OCI-LY1 (cell line): ENCODE measurements at regions not wholly inside any gene's neighbourhood (a gene's known extent, or its start where the extent isn't known, plus 50 kb on each side); places are given as distances from the start of the nearest gene placed in this dataset.

Experiments used
- H2AFZ ChIP-seq: fragments of 200-600 bp; sonication (generic), shearing (Covaris generic); 2 replicates; pipeline ENCODE4 v1.6.0; 2014; ENCODE audit warnings: antibody characterized with exemption, mild to moderate bottlenecking, low read length
- H3F3A ChIP-seq: fragments of 200-600 bp; sonication (generic), shearing (Covaris generic); 2 replicates; pipeline ENCODE4 v1.6.0; 2014; ENCODE audit warnings: mild to moderate bottlenecking, antibody characterized with exemption, low read length, moderate library complexity; ENCODE audit not compliant: insufficient read depth
- H3K27ac ChIP-seq: fragments of 200-600 bp; sonication (generic); 2 replicates; pipeline ENCODE4 v1.5.1; 2014; ENCODE audit warnings: low read length, mixed run types, mild to moderate bottlenecking, low read depth; ENCODE audit not compliant: poor library complexity, severe bottlenecking
- H3K27me3 ChIP-seq: fragments of 200-600 bp; sonication (generic); 2 replicates; pipeline ENCODE4 v1.6.0; 2014; ENCODE audit warnings: antibody characterized with exemption, mild to moderate bottlenecking, low read length, moderate library complexity; ENCODE audit not compliant: insufficient read depth
- H3K36me3 ChIP-seq: fragments of 200-600 bp; sonication (generic); 2 replicates; pipeline ENCODE4 v1.6.1; 2014; ENCODE audit warnings: mild to moderate bottlenecking, antibody characterized with exemption, low read length, moderate library complexity, mixed read lengths; ENCODE audit not compliant: insufficient read depth
- H3K4me1 ChIP-seq: fragments of 200-600 bp; sonication (generic); 2 replicates; pipeline ENCODE4 v1.5.1; 2014; ENCODE audit warnings: mild to moderate bottlenecking, low read length, moderate library complexity; ENCODE audit not compliant: insufficient read depth, severe bottlenecking
- H3K4me2 ChIP-seq: fragments of 200-600 bp; sonication (generic), shearing (Covaris generic); 2 replicates; pipeline ENCODE4 v1.6.1; 2014; ENCODE audit warnings: low read length
- H3K4me3 ChIP-seq: fragments of 200-600 bp; sonication (generic); 2 replicates; pipeline ENCODE4 v1.5.1; 2014; ENCODE audit warnings: low read length, low read depth, mild to moderate bottlenecking, mixed read lengths; ENCODE audit not compliant: poor library complexity, severe bottlenecking
- H3K79me2 ChIP-seq: fragments of 200-600 bp; shearing (Covaris generic); 2 replicates; pipeline ENCODE4 v1.6.1; 2016; ENCODE audit warnings: mixed run types, low read length, mixed read lengths; ENCODE audit not compliant: insufficient read depth
- H3K9ac ChIP-seq: fragments of 200-600 bp; sonication (generic), shearing (Covaris generic); 2 replicates; pipeline ENCODE4 v1.6.1; 2014; ENCODE audit warnings: mild to moderate bottlenecking, low read length, mixed read lengths
- H3K9me2 ChIP-seq: fragments of 200-600 bp; sonication (generic), shearing (Covaris generic); 2 replicates; pipeline ENCODE4 v1.6.1; 2014; ENCODE audit warnings: low read depth, mild to moderate bottlenecking, low read length, mixed read lengths
- H3K9me3 ChIP-seq: fragments of 200-600 bp; shearing (Covaris generic); 2 replicates; pipeline ENCODE4 v1.6.1; 2014; ENCODE audit warnings: low read length, mixed read lengths
- H4K20me1 ChIP-seq: fragments of 200-600 bp; sonication (generic), shearing (Covaris generic); 2 replicates; pipeline ENCODE4 v1.6.0; 2016; ENCODE audit warnings: mild to moderate bottlenecking, low read length; ENCODE audit not compliant: insufficient read depth
- CTCF ChIP-seq: fragments of 200-600 bp; sonication (generic), shearing (Covaris generic); IDR thresholded peaks from 2 replicates; pipeline ENCODE4 v1.5.1; 2017; ENCODE audit warnings: mild to moderate bottlenecking, antibody characterized with exemption, low read length, moderate library complexity, mixed read lengths
- EZH2 ChIP-seq: fragments of 200-600 bp; sonication (generic), shearing (Covaris generic); IDR thresholded peaks from 2 replicates; pipeline ENCODE4 v1.8.0; 2017; ENCODE audit warnings: borderline replicate concordance, mixed run types, mild to moderate bottlenecking, antibody characterized with exemption, low read length, moderate library complexity, mixed read lengths

DNA sequence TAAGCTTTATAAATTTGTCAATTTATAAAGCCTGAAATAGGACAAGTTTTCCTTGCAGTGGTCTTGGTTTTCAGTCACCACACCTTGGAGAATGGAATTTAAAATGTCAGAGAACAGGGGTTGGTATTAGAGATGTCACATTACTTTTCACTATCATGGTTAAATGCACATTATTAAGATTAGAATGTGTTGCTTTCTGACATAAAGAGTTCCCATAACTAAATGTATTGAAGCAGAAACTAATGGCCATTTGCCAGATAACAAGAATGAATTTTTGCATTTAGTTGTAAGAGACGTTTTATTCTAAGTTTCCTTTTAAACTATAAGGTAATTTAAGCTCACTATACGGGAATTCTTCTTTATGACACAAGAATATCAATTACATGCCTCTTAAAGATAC lies 172.3 kb downstream of the ARL4A start:
- Histone ChIP-seq H4K20me1 (no peaks in the 10 kb centered on the region), H3K27me3 (no peaks in the 10 kb centered on the region), H3K4me2 (no peak overlapping the region), H3K9me2 (no peaks in the 10 kb centered on the region), H3K9me3 (no peaks in the 10 kb centered on the region), H3K27ac (no peak overlapping the region), H2AFZ (no peak overlapping the region), H3K4me1 (no peaks in the 10 kb centered on the region), H3K79me2 (no peaks in the 10 kb centered on the region), H3K36me3 (no peaks in the 10 kb centered on the region), H3K9ac (no peak overlapping the region), H3F3A (no peaks in the 10 kb centered on the region), H3K4me3 (no peak overlapping the region)
- no peak for TF ChIP-seq CTCF
- TF ChIP-seq EZH2, result no peak

- H3K9ac ChIP-seq, result no peak overlapping the region
- TF ChIP-seq CTCF (no peak), EZH2 (no peak)
- no peak overlapping the region for H3K4me3 ChIP-seq
- no peaks in the 10 kb centered on the region for H3K9me2 ChIP-seq
- no peaks in the 10 kb centered on the region for H3K27me3 ChIP-seq
- H3K36me3 ChIP-seq, result no peaks in the 10 kb centered on the region
- no peak overlapping the region for H3K4me2 ChIP-seq
- no peaks in the 10 kb centered on the region for H3K4me1 ChIP-seq
- no peak overlapping the region for H2AFZ ChIP-seq
- no peaks in the 10 kb centered on the region for H4K20me1 ChIP-seq
- H3K27ac ChIP-seq, result no peak overlapping the region
- H3K9me3 ChIP-seq, result no peaks in the 10 kb centered on the region
- H3K79me2 ChIP-seq, result no peaks in the 10 kb centered on the region
- no peaks in the 10 kb centered on the region for H3F3A ChIP-seq
These were observed 173.6 kb downstream of the ARL4A start for GRCh38 chr7:12861070-12861469.

GRCh38 chr7:12862146-12862545 lies 174.7 kb downstream of the ARL4A start:
- H3K4me2 ChIP-seq, result no peak overlapping the region
- no peak overlapping the region for H3K9ac ChIP-seq
- H3K4me3 ChIP-seq, result no peak overlapping the region
- no peak overlapping the region for H2AFZ ChIP-seq
- TF ChIP-seq EZH2, result no peak
- no peaks in the 10 kb centered on the region for H3K79me2 ChIP-seq
- no peaks in the 10 kb centered on the region for H3F3A ChIP-seq
- H3K9me2 ChIP-seq, result no peaks in the 10 kb centered on the region
- H3K27me3 ChIP-seq, result no peaks in the 10 kb centered on the region
- H3K27ac ChIP-seq, result no peak overlapping the region
- no peaks in the 10 kb centered on the region for H4K20me1 ChIP-seq
- H3K4me1 ChIP-seq, result no peaks in the 10 kb centered on the region
- no peaks in the 10 kb centered on the region for H3K36me3 ChIP-seq
- H3K9me3 ChIP-seq, result no peaks in the 10 kb centered on the region

DNA sequence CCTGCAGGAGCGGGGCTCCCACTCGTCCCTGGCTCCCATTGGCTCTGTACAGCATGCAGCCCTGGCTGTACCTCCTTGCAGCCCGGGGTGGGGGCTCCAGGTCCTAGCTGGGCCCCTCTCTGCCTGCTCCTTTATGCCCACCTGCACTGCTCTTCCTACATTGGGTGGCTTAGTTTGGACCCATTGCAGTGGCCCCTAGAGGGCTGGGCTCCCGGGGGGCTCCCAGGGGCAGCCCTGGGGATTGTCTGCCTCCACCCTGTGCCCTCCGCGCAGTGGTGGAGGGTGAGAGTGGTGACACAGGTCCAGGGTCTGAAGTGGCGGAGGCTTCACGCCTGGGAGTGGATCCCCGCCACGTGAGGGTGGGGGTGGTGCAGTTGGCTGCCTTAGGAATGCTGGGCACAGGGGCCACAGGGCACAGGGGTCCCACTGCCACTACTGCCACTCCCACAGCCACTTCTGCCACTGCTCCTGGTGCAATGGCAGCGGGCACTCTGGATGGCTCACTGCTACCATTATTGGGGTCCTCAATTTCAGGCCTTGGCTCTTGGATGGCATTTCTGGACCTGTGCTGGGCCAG lies 177.1 kb downstream of the ARL4A start:
- Histone ChIP-seq H3K4me3 (no peak overlapping the region), H3K4me2 (no peak overlapping the region), H3K27me3 (no peaks in the 10 kb centered on the region), H3K27ac (no peak overlapping the region), H3K9me2 (no peaks in the 10 kb centered on the region), H3K9me3 (no peaks in the 10 kb centered on the region), H3F3A (no peaks in the 10 kb centered on the region), H3K9ac (no peak overlapping the region), H3K4me1 (no peaks in the 10 kb centered on the region), H2AFZ (no peak overlapping the region), H4K20me1 (no peaks in the 10 kb centered on the region), H3K79me2 (no peaks in the 10 kb centered on the region), H3K36me3 (no peaks in the 10 kb centered on the region)
- no peak for TF ChIP-seq EZH2
- TF ChIP-seq CTCF, result no peak
